ENCODE measurements at regions not wholly inside any gene's neighbourhood (a gene's known extent, or its start where the extent isn't known, plus 50 kb on each side); places are given as distances from the start of the nearest gene placed in this dataset.
"Not testable (repeated sequence)": the region's sequence is repeated elsewhere in the genome, so short reads cannot be mapped to it uniquely, and the experiment has no call there.

- no peak for TF ChIP-seq CTCF (IDR thresholded peaks at IDR 0.05; ENCODE audit: insufficient read depth, low read length, poor library complexity, severe bottlenecking)
- DNase-seq (ENCODE audit: extremely low read depth, insufficient read length): no peak
- Histone ChIP-seq H3K36me3 (ENCODE audit: control insufficient read depth, insufficient read depth, low read length) (no peaks in the 10 kb centered on the region), H3K4me3 (replicated peaks; ENCODE audit: low read depth, low read length) (no peak overlapping the region), H3K27me3 (replicated peaks; ENCODE audit: control insufficient read depth, insufficient read depth, low read length) (no peaks in the 10 kb centered on the region)
Observed at GRCh38 chr9:15059003-15059402, 148.8 kb upstream of the FREM1 start.

- TF ChIP-seq CTCF (IDR thresholded peaks at IDR 0.05; ENCODE audit: insufficient read depth, low read length, poor library complexity, severe bottlenecking): no peak
- no peaks in the 10 kb centered on the region for H3K36me3 ChIP-seq (ENCODE audit: control insufficient read depth, insufficient read depth, low read length)
- DNase-seq (ENCODE audit: extremely low read depth, insufficient read length): no peak
Observed at GRCh38 chr9:15058236-15058635, 148.0 kb upstream of the FREM1 start.

GRCh38 chr9:15055284-15055683, 145.1 kb upstream of the FREM1 start:
- not testable (repeated sequence) for H3K36me3 ChIP-seq (ENCODE audit: control insufficient read depth, insufficient read depth, low read length); DNase-seq (ENCODE audit: extremely low read depth, insufficient read length); H3K4me3 ChIP-seq (replicated peaks; ENCODE audit: low read depth, low read length); H3K27me3 ChIP-seq (replicated peaks; ENCODE audit: control insufficient read depth, insufficient read depth, low read length)

More at GRCh38 chr9:15058236-15058635, 148.0 kb upstream of the FREM1 start:
- Histone ChIP-seq H3K27me3 (replicated peaks; ENCODE audit: control insufficient read depth, insufficient read depth, low read length) (no peaks in the 10 kb centered on the region), H3K4me3 (replicated peaks; ENCODE audit: low read depth, low read length) (no peak overlapping the region)

GRCh38 chr9:15048772-15049171, 138.5 kb upstream of the FREM1 start:
- no peaks in the 10 kb centered on the region for H3K27me3 ChIP-seq (replicated peaks; ENCODE audit: control insufficient read depth, insufficient read depth, low read length)
- H3K36me3 ChIP-seq (ENCODE audit: control insufficient read depth, insufficient read depth, low read length): no peaks in the 10 kb centered on the region
- no peak for TF ChIP-seq CTCF (IDR thresholded peaks at IDR 0.05; ENCODE audit: insufficient read depth, low read length, poor library complexity, severe bottlenecking)
- H3K4me3 ChIP-seq (replicated peaks; ENCODE audit: low read depth, low read length): no peak overlapping the region
- no peak for DNase-seq (ENCODE audit: extremely low read depth, insufficient read length)

- H3K4me3 ChIP-seq (replicated peaks; ENCODE audit: low read depth, low read length): no peak overlapping the region
- H3K27me3 ChIP-seq (replicated peaks; ENCODE audit: control insufficient read depth, insufficient read depth, low read length): no peaks in the 10 kb centered on the region
- H3K36me3 ChIP-seq (ENCODE audit: control insufficient read depth, insufficient read depth, low read length): no peaks in the 10 kb centered on the region
- no peak for DNase-seq (ENCODE audit: extremely low read depth, insufficient read length)
- TF ChIP-seq CTCF (IDR thresholded peaks at IDR 0.05; ENCODE audit: insufficient read depth, low read length, poor library complexity, severe bottlenecking): no peak
Observed at GRCh38 chr9:15047028-15047551, 136.9 kb upstream of the FREM1 start.

GRCh38 chr9:15033316-15033715, 123.1 kb upstream of the FREM1 start:
- Histone ChIP-seq H3K36me3 (ENCODE audit: control insufficient read depth, insufficient read depth, low read length) (no peaks in the 10 kb centered on the region), H3K4me3 (replicated peaks; ENCODE audit: low read depth, low read length) (no peak overlapping the region), H3K27me3 (replicated peaks; ENCODE audit: control insufficient read depth, insufficient read depth, low read length) (no peaks in the 10 kb centered on the region)
- DNase-seq (ENCODE audit: extremely low read depth, insufficient read length): no peak
- no peak for TF ChIP-seq CTCF (IDR thresholded peaks at IDR 0.05; ENCODE audit: insufficient read depth, low read length, poor library complexity, severe bottlenecking)
